ENCODE measurements at regions not wholly inside any gene's neighbourhood (a gene's known extent, or its start where the extent isn't known, plus 50 kb on each side); places are given as distances from the start of the nearest gene placed in this dataset.

DNA sequence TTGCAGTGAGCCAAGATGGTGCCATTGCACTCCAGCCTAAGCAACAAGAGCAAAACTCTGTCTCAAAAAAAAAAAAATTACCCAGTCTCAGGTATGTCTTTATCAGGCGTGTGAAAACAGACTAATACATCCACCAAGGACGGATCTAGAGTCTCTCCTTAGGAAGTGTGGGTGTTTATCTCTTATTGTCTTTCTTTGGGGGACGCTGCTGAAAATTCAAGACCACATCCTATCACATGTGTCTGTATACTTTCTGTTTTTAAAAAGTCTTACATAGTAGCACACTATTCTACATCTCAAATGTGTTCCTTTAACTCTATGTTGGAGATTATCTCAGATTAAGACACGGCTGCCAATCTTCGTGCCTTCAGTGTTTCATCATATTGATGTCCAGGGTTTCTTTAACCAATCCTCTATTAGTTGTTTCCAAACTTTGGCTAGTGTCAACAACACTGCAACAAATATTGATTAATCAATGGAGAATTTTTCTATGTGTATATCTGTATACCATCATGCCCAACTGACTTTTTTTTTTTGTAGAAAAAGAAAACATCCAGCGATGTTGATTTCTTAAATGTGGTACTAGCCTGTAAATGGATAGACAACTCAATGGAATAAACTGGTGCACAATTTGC, 92.3 kb upstream of the KDM7A start:
- H3K4me3 ChIP-seq (ENCODE audit: low read depth, low read length): no peak overlapping the region
- TF ChIP-seq, protein P1, sequence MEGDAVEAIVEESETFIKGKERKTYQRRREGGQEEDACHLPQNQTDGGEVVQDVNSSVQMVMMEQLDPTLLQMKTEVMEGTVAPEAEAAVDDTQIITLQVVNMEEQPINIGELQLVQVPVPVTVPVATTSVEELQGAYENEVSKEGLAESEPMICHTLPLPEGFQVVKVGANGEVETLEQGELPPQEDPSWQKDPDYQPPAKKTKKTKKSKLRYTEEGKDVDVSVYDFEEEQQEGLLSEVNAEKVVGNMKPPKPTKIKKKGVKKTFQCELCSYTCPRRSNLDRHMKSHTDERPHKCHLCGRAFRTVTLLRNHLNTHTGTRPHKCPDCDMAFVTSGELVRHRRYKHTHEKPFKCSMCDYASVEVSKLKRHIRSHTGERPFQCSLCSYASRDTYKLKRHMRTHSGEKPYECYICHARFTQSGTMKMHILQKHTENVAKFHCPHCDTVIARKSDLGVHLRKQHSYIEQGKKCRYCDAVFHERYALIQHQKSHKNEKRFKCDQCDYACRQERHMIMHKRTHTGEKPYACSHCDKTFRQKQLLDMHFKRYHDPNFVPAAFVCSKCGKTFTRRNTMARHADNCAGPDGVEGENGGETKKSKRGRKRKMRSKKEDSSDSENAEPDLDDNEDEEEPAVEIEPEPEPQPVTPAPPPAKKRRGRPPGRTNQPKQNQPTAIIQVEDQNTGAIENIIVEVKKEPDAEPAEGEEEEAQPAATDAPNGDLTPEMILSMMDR (IDR thresholded peaks at IDR 0.05; ENCODE audit: insufficient read depth, low read depth, low read length): no peak
- DNase-seq (ENCODE audit: low read depth): no peak

DNA sequence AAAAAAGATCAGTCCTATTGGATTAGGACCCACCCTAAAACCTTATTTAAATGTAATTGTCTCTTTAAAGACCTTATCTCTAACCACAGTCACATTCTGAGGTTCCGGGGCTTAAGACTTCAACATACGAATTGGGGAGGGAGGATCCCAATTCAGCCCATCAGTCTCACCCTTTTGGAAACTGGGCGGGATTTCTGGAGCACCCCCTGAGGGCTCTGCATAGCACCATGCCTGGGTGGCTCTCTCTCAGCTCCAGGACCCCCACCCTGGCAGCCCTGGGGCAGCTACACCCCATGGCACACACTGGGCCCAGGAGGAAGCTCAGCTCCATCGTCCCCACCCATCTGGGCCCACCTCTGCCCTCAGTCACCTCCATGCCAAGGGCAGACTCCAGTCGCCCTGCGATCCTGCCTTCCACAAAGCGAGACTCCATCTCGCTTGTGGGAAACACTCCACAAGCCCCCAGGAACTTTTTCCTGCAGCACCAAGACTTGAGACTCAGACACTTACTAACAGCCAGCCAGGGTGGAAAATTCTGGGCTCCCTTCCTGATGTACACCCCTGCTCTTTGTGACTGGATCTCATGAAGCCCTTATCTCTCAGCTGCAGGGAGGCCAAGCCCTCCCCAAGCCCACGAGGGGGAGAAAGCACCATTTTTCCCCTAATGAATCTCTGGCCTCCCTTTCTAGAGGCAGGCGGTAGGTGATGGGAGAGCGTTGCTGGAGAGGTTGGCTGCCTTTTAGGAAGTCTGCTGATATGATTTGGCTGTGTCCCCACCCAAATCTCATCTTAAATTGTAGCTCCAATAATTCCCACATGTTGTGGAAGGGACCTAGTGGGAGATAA, 90.8 kb upstream of the KDM7A start:
- TF ChIP-seq, protein P1 (IDR thresholded peaks at IDR 0.05; ENCODE audit: insufficient read depth, low read depth, low read length): no peak
- H3K4me3 ChIP-seq (ENCODE audit: low read depth, low read length): no peak overlapping the region
- no peak for DNase-seq (ENCODE audit: low read depth)

DNA sequence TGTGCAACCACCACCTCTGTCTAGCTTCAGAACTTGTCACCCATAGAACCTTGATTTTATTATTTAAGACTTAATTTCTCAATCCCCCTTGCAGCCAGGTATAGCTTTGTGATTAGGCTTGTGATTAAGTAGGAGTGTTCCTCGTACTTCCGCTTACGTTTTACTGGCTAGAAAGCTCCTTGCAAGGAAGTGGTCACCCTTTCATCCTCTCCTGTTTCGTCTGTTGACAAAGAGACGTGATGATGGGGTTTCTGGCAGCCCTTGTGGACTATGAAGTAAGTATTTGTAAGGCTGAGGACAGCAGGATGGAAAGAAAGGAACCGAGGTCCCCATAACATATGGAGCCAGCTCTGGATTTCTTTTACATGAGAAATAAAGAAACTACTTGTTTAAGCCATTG, 86.5 kb upstream of the KDM7A start:
- H3K4me3 ChIP-seq (ENCODE audit: low read depth, low read length): no peak overlapping the region
- no peak for DNase-seq (ENCODE audit: low read depth)
- TF ChIP-seq, protein P1 (IDR thresholded peaks at IDR 0.05; ENCODE audit: insufficient read depth, low read depth, low read length): no peak

DNA sequence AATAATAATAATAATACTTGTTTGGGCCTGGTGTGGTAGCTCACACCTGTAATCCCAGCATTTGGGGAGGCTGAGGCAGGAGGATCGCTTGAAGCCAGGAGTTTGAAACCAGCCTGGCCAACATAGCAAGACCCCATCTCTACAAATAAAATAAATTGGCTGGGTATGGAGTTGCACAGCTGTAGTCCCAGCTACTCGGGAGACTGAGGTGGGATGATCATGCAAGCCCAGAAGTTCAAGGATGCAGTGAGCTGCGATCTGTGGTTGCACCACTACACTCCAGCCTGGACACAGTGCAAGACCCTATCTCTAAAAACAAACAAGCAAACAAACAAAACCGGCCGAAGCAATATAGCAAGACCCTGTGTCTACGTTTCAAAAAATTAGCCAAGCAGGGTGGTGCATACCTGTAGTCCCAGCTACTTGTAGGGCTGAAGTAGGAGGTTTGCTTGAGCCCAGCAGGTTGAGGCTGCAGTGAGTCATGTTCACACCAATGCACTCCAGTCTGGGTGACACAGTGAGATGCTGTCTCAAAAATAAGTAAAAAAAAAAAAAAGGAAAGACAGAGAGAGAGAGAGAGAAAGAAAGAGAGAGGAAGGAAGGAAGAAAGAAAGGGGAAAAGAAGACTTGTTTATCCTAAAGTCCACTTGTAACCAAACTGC, 85.6 kb upstream of the KDM7A start:
- no peak overlapping the region for H3K4me3 ChIP-seq (ENCODE audit: low read depth, low read length)
- no peak for DNase-seq (ENCODE audit: low read depth)
- TF ChIP-seq, protein P1 (IDR thresholded peaks at IDR 0.05; ENCODE audit: insufficient read depth, low read depth, low read length): no peak

DNA sequence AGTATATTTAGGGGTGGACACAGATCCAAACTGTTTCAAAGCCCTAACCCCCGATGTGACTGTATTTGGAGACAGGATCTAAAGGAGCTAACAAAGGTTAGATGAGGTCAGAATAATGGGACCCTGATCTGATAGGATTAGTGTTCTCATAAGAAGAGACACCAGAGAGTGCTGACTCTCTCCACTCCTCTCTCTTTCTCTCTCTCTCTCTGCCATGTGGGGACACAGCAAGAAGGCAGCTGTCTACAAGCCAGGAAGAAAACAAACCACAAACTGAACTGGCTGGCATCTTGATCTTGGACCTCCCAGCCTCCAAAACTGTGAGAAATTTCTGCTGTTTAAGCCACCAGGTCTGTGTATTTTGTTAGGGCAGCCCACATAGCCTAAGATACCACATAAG, 84.7 kb upstream of the KDM7A start:
- DNase-seq (ENCODE audit: low read depth): no peak
- TF ChIP-seq, protein P1 (IDR thresholded peaks at IDR 0.05; ENCODE audit: insufficient read depth, low read depth, low read length): no peak
- H3K4me3 ChIP-seq (ENCODE audit: low read depth, low read length): no peak overlapping the region

DNA sequence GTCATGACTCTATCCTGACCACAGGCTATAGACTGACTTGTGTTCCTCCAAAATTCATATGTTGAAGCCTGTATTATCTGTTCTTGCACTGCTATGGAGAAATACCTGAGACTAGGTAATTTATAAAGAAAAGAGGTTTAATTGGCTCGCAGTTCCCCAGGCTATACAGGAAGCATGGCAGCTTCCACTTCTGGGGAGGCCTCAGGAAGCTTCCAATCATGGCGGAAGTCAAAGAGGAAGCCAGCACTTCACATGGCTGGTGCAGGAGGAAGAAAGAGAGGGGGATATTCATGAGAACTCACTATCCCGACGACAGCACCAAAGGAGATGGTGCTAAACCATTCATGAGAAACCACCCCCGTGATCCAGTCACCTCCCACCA, 84.3 kb upstream of the KDM7A start:
- TF ChIP-seq, protein P1 (IDR thresholded peaks at IDR 0.05; ENCODE audit: insufficient read depth, low read depth, low read length): no peak
- no peak overlapping the region for H3K4me3 ChIP-seq (ENCODE audit: low read depth, low read length)
- no peak for DNase-seq (ENCODE audit: low read depth)
